Left cardiac atrium (tissue), 4 donors: ENCODE measurements at regions not wholly inside any gene's neighbourhood (a gene's known extent, or its start where the extent isn't known, plus 50 kb on each side); places are given as distances from the start of the nearest gene placed in this dataset.
A peak's percentile ranks its signal among the peaks of the same experiment; 100 is the strongest.

Experiments used
- ATAC-seq, 2 donors: fragments of 200-7000 bp; cut with Tn5 transposase; one replicate each; pipeline ENCODE4 v1.9.1; 2020; ENCODE audit warnings: mild to moderate bottlenecking in 2 of 2, moderate library complexity in 2 of 2
- DNase-seq: peaks from one replicate; pipeline ENCODE4 v3.0.0-alpha.2; 2020
- intact Hi-C, 2 donors: fragments of 100-400 bp; cut with DNase I; formaldehyde crosslinking; loops; one replicate each; pipeline versions ENCODE4 v1.14.1 to v1.15.1; 2022 to 2023
- donor health status: DM: no; HTN: yes; CAD: no.
- donor health status: DM: no; HTN: yes; CAD: no; lungs with severe emphysema.
- donor health status: DM: yes; HTN: yes; CAD: no.
- donor health status: Dilated cardiomyopathy.

DNA sequence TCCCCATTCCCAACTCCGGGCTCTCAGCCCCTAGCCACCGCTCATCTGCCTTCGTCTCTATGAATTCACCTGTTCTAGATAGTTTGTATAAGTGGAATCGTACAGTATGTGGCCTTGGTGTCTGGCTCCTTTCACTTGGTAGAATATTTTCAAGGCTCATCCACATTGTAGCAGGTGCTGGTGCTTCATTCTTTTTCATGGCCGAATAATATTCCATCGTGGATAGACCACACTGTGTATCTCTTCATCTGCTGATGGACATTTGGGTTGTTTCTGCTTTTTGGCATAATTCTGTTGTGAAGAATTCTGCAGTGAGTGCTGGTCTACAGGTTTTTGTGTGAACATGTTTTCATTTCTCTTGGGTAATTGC lies 324.2 kb downstream of the SEC14L1 start:
- no peak for ATAC-seq
- no peak for DNase-seq
- intact Hi-C loops = no loop called here

DNA sequence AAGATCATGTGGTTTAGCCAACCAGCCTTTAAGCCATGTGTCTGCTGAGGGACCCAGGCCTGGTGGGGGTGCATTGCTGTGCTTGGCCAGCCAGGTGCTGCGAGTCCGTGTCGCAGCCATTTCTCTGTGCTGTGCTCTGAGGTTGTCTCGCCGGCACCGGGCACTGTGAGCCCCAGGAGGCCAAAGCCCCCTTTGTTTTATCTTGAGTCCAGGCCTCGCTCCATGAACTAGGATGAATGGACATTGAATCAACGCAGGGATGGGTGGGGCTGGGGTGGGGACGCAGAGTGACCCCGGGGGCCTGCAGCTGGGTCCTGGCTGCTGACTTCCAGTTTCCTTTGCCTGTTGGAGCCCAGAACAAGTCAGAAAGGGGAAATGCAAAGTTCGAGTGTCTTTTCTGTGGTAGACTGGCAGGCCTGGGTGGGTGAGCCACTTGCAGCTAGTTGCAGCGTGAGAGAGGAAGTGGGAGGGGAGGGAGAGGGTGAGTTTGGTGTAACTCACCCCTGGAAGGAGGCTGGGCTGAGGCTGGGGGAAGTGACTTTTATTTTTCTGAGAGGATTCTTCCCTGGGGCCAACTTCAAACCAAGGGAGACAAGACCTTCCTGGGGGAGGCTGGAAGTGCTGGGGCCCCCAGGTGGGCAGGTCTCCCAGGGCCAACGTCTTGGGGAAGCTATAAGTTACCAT lies 324.7 kb downstream of the SEC14L1 start:
- peak; percentile 69 for DNase-seq
- intact Hi-C loops = no loop called here
- ATAC-seq = peak; percentile 67 to 76

DNA sequence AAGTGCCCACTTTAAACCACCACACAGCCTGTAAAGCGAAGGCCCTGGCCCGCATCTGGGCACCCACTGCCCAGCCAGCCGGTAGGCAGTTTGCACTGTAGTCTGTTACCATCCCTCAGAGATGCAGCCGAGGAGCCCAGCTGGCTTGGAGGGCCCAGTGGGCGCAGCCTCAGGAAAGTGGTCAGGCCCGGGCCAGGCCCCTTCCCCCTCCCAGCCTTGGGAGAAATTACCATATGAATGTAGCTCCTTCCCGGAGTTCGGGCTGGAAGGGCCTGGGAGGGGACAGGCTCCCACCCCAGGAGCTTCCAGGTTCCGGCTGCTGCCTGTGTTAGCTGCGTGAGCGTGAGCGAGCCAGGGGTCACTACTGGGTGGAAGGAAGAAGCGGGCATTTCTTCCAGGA lies 325.4 kb downstream of the SEC14L1 start:
- DNase-seq = no peak
- intact Hi-C loops = no loop called here
- ATAC-seq = peak in 1 of 2 donors; percentile 3

DNA sequence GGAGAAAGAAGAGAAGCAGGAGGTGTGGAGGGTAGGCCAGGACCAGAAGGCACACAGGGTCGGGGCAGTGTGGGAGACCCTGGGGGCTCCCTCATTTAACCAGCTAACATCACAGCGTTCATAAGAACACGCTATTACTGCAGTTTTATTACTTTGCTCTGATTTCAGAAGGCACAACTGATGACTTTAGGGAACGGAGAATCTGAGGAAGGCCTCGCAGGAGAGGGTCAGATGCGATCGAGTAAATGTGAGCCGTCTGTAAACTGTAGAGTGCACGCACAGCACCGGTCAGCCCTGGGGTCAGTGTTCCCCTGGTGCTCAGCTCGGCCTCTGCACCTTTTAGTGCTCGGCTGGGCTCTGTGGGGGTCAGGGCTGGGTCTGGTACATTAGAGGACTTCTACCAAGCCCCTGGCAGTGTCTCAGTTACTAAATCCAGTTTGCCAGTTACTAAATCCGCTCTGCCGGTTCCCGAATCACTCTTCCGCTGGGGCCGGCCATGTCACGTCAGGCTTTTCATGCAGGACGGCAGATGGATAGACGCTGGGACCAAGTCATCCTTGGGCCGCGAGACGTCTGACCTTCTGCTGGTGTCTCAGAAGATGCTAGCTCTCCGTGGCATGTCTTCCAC lies 325.9 kb downstream of the SEC14L1 start:
- intact Hi-C loops = no loop called here

DNA sequence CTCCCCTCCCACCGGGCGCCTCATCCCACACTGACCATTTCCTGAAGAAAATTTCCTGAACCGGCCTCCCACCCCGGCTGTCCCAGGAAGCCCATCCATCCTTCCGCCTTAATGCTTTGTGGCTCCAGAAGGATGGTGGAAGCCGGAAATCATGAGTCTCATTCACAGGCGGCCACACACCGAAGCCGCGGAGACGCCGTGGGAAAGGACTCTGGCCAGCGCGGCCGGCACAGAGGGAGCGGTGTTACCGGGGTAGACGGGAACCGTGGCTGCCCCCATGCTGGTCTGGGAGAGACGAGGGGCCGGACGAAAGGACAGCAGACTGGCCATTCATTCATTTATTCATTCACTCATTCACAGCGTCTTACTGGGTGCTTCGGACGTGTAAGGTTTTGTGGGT lies 326.8 kb downstream of the SEC14L1 start:
- DNase-seq (peak; percentile 20), ATAC-seq (no peak)
- intact Hi-C loops = no loop called here

More for the DNA sequence above, 325.9 kb downstream of the SEC14L1 start:
- DNase-seq = peak; percentile 33
- ATAC-seq = no peak

DNA sequence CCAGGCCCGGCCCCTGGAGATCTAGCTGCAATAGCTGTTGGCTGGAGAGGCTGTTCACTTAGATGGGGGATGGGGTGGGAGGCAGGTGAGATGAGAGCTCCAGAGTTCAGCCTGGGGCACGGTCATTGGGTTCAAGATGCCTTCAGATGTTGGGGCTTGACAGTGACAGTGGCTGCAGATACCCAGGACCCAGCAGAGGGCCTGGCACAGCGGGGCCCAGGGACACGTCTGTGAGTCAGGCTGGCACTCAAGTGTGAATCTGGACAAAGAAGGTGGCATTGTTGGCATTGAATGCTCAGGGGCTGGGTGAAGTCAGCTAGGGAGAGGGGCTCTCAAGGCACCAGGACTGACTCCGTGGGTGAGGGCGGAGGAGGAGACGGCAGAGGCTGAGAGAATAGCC lies 328.1 kb downstream of the SEC14L1 start:
- no peak for DNase-seq
- intact Hi-C loops = no loop called here
- ATAC-seq = no peak

DNA sequence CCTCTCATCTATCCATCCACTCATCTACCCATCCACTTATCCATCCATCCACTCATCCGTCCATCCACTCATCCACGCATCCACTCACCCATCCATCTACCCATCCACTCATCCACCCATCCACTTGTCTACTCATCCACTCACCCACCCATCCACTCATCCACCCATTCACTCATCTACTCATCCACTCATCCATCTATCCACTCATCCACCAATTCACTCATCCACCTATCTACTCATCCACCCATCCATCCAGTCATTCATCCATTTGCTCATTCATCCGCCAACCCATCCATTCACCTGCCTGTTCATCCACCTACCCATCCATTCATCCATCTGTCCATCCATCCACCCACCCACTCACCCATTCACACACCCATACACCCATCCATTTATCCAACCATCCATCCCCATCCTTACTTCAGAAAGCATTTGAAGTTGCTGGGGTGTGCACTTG lies 329.6 kb downstream of the SEC14L1 start:
- intact Hi-C loops = loop anchor here in 1 of 2 donors (5.0 kb wide), 1 partner anchor 33 kb away; no protein-coding TSS in a partner anchor
- DNase-seq (no peak), ATAC-seq (no peak)

DNA sequence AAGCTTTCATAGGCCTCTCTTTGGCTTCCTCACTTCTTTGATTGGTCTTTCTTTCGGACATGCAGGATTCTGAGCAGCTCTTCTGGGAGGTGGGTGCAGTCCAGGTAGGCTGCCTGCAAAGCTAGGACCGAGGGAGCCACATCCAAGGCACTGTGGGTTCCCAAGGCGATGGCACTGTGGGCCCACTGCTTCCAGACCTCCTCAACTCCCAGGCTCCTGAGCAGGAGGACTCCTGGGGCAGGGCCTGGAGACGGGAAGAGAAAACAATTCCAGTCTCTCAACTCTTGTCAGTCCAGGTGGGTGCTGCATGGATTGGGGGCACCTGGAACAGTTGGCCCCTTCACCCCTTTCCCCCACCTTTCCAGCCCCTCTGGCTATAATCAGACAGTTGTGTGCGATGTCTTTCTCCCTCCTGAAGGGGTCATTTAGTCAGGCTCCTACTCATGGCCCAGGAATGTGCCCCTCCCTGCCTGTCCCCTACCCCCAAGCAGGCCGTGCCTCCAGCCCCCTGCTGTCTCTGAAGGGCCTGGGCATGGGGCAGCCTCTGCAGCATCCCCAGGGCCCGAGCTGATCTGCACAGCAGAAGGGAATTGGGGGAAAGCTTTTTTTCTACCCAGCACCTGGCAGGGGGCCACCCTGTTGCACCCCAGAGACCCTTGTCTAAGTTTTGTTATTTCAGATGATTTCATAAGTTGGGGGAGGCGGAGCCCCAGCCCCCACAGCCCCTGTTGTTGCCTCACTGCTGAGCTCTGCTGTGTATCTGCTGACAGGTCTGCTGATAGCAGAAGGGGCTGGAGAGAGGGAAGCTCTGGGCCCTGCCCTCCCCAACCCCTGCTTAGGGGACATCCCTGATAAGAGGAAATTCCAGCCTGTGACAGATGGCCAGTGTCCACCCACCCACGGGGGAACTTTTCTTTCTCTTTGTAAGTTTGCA lies 330.3 kb downstream of the SEC14L1 start:
- ATAC-seq (peak; percentile 80 to 91), DNase-seq (peak; percentile 65)
- intact Hi-C loops = loop anchor here in 1 of 2 donors (5.0 kb wide), 1 partner anchor 34 kb away; no protein-coding TSS in a partner anchor

DNA sequence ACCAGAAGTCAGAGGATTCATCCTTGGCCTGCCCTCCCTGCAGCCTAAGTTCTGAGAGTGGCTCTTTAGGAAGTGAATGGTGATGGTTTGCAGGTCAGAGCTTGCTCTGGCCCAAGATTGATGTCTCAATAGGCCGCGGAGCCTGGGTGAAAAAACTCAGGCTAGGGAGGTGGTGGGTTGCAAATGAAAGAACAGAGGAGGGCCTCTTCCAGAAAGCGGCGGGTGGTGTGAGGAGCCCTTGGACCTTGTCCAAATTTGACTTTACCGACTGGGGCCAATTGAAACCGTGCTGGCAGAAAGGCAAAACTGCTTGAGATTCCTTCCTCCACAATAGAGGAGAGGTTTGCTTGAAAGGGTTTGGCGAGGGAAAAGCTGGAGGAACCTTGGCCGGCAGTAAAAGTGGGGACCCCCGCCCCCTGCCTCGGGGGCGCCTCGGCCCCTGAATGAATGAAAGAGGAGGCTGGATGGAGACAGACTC lies 331.3 kb downstream of the SEC14L1 start:
- ATAC-seq (peak; percentile 55 to 60), DNase-seq (peak; percentile 49)
- intact Hi-C loops = loop anchor here in 1 of 2 donors (5.0 kb wide), 1 partner anchor 35 kb away; no protein-coding TSS in a partner anchor

DNA sequence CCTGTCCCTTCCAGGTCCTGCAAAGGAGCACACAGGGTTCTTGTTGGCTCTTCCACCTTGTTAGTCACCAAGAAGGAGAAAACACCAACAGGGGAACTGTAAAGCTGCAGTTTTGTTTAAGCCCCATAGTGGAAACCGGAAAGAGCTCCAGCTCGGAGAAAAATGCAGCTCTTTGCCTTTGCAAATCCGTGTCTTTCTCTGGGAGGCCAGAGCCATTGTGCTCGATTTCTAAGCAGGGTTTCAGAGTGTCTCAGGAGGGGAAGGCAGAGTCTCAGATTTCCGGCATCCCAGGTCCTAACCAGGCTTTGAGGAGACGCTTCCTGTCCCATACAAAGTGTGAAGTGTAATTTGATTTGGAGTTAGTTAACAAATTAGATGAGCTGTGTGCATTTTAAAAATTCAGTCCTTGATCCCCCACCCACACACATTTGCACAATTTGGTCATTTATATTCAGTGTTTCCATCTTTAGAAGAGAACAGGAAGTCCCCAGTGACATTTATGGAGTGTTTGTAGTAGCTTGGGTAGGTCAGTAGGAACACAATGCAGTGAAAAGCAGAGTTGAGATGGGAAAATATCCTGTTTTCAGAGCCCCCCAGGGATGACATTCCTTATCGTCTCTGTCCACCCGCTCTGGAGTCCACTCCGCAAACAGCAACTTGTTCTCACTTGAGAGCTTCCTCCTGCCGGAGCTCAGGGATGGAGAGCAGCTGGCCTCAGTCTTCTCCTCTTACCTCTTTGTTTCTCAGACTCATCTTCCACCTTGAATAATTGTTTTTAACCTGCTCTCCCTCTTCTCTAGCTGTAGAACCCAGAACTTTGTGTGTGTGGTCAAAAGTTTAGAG lies 331.9 kb downstream of the SEC14L1 start:
- ATAC-seq = no peak
- intact Hi-C loops = loop anchor here in 1 of 2 donors (5.0 kb wide), 1 partner anchor 35 kb away; no protein-coding TSS in a partner anchor
- DNase-seq = peak; percentile 24

DNA sequence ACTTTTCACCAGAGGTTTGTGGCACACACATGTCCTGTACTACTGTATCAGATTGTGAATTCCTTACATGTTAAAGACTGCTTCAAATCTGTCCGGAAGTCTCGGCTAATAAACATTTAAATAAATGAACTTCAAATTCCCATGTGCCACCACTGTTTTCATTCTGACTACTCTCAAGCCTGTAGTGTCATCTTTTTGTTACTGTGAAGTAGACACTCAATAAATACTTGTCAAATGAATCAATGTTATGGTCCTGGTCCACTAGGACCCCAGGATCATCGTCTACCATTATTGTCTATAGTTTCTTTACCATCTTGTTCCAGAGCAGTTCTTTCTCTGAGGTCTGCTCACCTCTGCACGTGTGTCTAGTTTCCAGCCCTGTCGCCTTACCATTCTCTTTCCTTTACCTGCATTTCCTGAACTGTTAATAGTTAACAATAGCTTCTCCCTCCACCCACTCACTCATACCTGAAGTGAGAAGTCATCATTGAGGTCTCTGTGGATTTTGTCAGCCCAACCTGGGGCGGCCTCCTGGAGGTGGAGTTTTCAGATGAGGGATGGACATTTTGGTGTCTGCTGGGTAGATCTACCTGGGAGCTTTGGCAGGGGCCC lies 333.0 kb downstream of the SEC14L1 start:
- no peak for DNase-seq
- no peak for ATAC-seq
- intact Hi-C loops = loop anchor here in 1 of 2 donors (5.0 kb wide), 1 partner anchor 36 kb away; no protein-coding TSS in a partner anchor

DNA sequence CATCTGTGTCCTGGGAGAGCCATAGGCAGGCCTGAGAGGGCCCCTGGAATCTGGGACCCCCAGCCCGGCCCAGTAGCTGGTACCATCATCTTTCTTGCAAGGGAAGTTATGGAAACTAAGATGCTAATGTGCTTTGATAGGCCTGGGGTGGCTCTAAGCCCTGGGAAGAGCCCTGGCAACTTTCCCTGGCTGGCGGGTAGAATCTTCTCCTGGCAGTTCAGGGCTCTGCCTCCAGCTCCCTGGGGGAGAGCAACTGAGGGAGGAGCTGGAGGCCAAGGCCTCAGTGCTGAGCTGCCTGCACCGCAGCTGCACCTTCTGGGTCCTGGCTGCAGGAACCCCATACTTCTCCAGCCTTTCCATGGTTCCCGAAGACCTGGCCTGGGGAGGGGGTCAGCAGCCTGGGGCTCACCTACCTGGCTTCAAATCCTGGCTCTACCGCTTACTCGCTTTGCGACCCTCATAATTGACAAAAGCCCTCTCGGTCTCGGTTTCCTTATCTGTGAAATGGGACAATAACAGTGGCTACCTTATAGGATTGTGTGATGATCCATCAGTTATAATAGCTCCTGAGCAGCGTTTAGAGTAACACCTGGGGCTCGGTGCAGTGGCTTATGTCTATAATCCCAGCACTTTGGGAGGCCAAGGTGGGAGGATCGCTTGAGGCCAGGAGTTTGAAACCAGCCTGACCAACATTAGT lies 333.7 kb downstream of the SEC14L1 start:
- DNase-seq (peak; percentile 19), ATAC-seq (peak in 1 of 2 donors; percentile 6)
- intact Hi-C loops = loop anchor here in 1 of 2 donors (5.0 kb wide), 1 partner anchor 37 kb away; no protein-coding TSS in a partner anchor

DNA sequence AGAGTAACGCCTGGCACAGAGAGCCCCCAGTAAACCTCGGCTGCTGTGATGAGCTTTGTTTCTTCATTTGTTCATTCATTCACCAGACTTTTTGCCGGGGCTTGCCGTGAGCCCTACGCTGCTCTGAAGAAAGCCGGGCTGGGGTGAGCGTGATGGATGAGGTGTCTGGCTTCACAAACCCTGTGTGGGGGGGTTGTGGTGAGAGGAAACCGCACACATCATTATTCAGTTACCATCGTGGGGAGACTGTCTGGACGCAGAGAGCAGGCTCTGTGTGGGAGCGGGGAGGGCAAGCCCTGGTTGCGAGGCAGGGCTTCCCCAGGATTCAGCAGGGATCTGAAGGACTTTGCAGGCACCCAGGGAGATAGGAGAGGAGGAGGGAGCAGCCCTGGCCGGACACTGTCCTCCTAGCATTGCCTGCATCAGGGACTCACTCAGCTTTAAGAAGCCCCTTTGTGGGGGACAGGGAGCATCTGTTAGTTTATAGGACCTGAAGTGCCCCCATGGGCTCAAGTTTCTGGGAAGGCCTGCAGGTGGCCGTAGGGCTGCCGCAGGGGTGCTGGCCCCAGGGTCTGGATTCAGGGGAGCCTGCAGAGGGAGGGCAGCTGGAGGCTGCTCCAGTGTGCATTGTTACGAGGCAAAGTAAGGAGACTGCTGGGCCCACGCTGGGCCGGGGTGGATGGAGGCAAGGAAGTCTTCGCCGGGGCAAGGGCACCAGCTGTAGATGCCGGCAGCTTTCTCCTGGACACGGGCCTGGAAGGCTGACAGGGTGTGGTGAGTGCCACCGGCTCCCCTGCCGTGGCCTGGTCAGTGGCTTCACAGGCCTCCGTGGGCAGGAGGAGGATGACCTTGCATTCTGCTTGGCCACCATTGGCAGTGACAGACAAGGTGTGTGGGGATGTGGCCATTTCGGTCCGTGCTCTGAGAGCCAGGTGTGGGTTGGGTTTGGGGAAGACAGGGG lies 334.5 kb downstream of the SEC14L1 start:
- ATAC-seq (no peak), DNase-seq (peak; percentile 16)
- intact Hi-C loops = no loop called here

DNA sequence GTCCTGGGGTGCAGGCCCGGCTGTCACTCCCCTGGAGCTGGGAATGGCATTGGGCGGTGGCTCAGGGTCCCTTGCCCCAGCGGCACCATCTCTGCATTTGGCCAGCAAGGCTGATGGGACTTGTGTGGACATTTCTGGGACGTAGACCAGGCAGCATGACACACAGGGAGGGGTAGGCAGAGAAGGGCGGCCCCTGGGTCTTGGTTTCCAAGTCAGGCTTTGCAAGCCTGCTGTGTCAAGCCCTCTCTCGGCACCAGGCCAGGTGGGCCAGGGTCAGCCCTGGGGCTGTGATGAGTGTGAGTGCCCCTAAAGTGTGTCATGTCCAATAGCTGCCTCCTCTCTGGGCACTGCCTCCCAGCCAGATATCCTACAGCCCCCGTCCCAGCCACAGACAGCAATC lies 335.2 kb downstream of the SEC14L1 start:
- no peak for ATAC-seq
- DNase-seq = peak; percentile 27
- intact Hi-C loops = no loop called here

DNA sequence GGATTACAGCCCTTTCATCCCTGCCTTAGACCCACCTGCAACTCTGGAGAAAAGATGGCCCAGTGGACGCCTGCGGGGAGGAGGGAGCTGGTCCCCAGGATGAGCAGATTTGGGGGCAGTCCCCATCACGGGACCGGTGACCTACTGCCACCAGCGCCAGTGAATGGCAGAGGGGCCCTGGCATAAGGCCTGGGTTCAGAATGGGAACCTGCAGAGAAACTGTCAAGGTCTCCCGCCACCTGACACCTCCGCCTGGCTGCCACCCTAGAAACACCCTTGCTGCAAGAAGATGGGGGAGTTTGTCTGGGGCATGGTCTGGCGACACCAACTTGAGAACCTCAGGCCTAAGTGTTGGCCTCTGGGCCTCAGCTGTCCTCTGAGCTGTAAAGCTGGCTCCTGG lies 335.7 kb downstream of the SEC14L1 start:
- no peak for ATAC-seq
- DNase-seq = peak; percentile 18
- intact Hi-C loops = no loop called here
